ENCODE measurements at regions not wholly inside any gene's neighbourhood (a gene's known extent, or its start where the extent isn't known, plus 50 kb on each side); places are given as distances from the start of the nearest gene placed in this dataset.
"Not testable (repeated sequence)": the region's sequence is repeated elsewhere in the genome, so short reads cannot be mapped to it uniquely, and the experiment has no call there.

DNA sequence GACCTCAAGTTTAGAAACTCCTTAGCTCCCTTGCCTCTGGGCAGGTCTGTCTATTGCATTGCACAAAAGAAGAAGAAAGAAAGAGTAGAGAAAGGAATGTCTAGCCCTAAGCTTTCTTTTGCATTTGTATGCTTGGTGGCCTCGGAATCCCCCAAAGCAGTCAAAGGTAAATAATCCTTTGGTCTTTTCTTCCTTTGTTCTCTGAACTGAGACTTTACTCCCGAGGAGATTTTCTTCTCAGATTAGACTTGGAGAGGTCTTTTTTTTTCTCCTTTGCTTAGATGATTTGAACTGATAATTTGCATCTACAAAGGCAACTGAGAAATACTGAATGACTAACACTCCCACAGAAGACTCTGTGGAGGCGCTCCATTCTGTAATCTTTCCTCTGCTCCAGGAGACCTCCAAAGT, 93.2 kb downstream of the AKR1D1 start:
- Histone ChIP-seq H3K9me3 (replicated peaks) (no peaks in the 10 kb centered on the region), H3K4me3 (no peak overlapping the region), H3K4me1 (replicated peaks) (peaks cover 25% of the 10 kb centered on the region), H3K36me3 (no peaks in the 10 kb centered on the region), H3K27me3 (replicated peaks) (no peaks in the 10 kb centered on the region), H3K27ac (peak overlapping the region; percentile 45)
- DNase-seq (ENCODE audit: low read depth in 1 of 2, low spot score in 2 of 2): peak; percentile 50 to 81

DNA sequence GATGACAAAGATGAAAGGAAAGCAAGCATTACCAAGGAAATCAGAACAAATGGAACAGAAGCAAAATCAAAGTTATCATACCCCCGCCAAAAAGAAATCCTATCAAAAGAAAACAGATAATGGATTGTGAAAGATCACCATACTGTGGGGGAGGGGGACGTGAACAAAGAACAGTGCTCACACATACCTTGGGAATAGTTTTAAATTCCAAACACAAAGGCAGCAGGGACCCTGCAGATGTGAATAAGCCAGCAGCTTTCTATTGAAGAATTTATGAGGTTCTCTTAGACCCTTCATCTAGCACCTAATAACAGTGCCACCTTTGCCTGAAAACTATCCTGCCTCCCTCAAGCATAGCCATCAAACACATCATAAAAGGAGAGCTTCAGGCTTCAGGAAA, 94.0 kb downstream of the AKR1D1 start:
- peak overlapping the region; percentile 45; the same call in 1 of the 2 replicates for H3K27ac ChIP-seq
- H3K36me3 ChIP-seq: no peaks in the 10 kb centered on the region
- no peak overlapping the region for H3K4me3 ChIP-seq
- DNase-seq (ENCODE audit: low read depth in 1 of 2, low spot score in 2 of 2): peak in 1 of 2 experiments; percentile 14
- H3K27me3 ChIP-seq (replicated peaks): no peaks in the 10 kb centered on the region
- H3K4me1 ChIP-seq (replicated peaks): peaks cover 25% of the 10 kb centered on the region
- H3K9me3 ChIP-seq (replicated peaks): no peaks in the 10 kb centered on the region

DNA sequence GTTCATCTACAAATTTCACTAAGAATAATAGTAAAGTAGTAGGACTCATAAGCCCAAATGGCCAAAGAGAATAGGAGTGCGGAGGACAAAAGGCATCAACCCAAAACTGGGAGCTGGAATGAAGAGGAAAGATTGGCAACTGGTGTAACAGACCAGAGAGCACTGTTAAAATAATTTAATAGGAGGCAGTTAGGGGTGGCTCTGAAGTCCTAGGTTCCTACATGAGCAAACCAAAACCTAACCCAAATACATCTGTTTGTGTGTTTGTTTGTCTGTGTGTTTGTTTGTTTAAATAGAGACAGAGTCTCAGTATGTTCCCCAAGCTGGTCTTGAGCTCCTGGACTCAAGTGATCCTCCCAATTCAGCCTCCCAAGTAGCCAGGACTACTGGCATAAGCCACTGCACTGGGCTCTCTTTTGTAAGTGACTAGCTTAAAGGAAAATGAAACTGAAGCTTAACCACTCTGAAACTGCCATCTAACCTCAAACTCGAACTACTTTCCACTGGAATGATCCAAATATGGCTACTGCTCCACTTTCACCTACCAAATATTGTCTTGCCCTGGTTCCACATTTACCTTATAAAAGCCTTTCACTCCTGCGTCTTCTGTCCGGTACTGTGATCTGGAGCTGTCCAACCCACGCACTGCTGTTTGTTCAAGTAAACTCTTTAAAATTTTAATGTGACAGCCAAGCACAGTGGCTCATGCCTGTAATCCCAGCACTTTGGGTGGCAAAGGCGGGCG, 94.9 kb downstream of the AKR1D1 start:
- Histone ChIP-seq H3K27ac (no peak overlapping the region), H3K4me1 (replicated peaks) (peaks cover 25% of the 10 kb centered on the region), H3K36me3 (no peaks in the 10 kb centered on the region), H3K4me3 (no peak overlapping the region), H3K9me3 (replicated peaks) (no peaks in the 10 kb centered on the region), H3K27me3 (replicated peaks) (no peaks in the 10 kb centered on the region)
- DNase-seq (ENCODE audit: low read depth in 1 of 2, low spot score in 2 of 2): no peak

DNA sequence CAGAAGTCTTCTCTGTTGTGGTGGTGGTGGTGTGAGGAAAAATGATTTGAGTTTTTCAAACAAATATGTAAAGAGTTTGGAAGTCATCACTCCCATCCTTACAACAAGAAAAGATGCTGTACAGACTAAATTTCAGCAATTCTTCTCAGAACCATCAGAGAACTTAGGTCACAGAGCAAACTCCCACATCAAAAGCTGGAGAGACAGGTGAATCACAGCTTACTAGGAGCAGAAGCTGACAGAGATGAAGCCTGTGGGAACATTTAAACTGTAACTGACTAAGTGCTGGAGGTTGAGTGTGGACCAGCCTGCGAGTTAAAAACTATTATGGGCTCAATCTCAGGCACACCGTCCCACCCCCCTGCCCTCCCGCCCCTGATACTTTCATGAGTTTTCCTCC, 97.3 kb downstream of the AKR1D1 start:
- Histone ChIP-seq H3K9me3 (replicated peaks) (no peaks in the 10 kb centered on the region), H3K27ac (no peak overlapping the region), H3K4me1 (replicated peaks) (peaks cover 22% of the 10 kb centered on the region), H3K27me3 (replicated peaks) (no peaks in the 10 kb centered on the region), H3K36me3 (no peaks in the 10 kb centered on the region), H3K4me3 (no peak overlapping the region)
- no peak for DNase-seq (ENCODE audit: low read depth in 1 of 2, low spot score in 2 of 2)

DNA sequence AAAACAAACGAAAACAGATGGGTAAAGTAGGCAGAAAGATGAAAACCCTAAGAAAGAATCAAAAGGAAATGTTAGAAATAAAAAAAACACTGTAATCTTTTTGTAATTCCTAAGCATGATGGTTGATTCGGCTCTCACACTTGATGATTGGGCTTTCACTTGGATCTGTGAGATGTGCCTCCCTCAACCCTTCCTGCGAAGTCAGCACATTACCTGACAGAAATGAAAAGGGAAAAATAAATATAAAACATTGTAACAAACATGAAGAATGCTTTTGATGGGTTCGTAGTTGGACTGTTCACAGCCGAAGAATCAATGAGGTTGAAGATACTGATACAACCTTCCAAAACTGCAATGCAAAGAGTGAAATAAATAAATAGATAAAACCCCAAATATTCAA, 99.8 kb downstream of the AKR1D1 start:
- no peak overlapping the region for H3K4me3 ChIP-seq
- H3K36me3 ChIP-seq: no peaks in the 10 kb centered on the region
- H3K9me3 ChIP-seq (replicated peaks): no peaks in the 10 kb centered on the region
- no peaks in the 10 kb centered on the region for H3K27me3 ChIP-seq (replicated peaks)
- no peak overlapping the region for H3K27ac ChIP-seq
- no peak for DNase-seq (ENCODE audit: low read depth in 1 of 2, low spot score in 2 of 2)
- peaks cover 3% of the 10 kb centered on the region; the same call in 1 of the 2 replicates for H3K4me1 ChIP-seq (replicated peaks)

DNA sequence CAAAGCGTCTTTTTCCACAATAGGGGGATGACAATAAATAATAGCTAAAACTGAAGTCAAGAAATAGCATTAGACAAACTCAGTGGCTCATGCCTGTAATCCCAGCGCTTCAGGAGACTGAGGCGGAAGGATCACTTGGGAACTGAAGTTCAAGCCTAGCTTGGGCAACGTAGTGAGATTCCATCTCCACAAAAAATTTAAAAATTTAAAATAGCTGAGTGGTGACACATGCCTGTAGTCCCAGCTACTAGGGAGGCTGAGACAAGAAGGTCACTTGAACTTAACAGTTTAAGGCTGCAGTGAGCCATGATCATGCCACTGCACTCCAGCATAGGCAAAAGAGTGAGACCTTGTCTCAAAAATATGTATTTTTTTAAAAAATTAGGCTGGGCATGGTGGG, 107.9 kb downstream of the AKR1D1 start:
- Histone ChIP-seq H3K9me3 (replicated peaks) (peaks cover 8% of the 10 kb centered on the region), H3K4me1 (replicated peaks) (peaks cover 25% of the 10 kb centered on the region), H3K27me3 (replicated peaks) (no peaks in the 10 kb centered on the region), H3K4me3 (no peak overlapping the region), H3K27ac (no peak overlapping the region), H3K36me3 (no peaks in the 10 kb centered on the region)
- no peak for DNase-seq (ENCODE audit: low read depth in 1 of 2, low spot score in 2 of 2)

DNA sequence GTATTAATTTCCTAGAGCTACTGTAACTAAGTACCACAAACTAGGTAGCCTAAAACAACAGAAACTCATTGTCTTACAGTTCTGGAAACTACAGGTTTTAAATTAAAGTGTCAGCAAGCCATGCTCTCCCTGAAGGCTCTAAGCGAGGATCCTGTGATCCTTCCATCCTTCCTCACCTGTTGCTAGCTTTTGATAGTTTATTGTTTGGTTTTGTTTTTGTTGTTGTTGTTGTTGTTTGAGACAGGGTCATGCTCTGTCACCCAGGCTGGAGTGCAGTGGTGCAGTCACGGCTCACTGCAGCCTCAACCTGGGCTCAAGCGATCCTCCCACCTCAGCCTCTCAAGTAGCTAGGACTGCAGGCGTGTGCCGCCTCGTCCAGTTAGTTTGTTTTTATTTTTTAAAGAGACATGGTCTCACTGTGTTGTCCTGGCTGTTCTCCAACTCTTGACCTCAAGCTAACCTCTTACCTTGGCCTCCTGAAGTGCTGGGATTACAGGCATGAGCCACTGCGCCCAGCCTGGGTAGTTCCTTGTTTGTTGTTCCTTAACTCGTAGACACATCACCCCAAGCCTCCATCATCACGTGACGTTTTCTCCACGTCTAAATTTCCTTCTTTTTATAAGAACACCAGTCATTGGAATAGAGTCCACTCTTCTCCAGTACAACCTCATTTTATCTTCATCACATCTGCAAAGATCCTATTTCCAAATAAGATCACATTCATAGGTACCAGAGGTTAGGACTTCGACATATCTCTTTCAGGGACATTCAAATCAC, 109.1 kb downstream of the AKR1D1 start:
- Histone ChIP-seq H3K9me3 (replicated peaks) (peaks cover 8% of the 10 kb centered on the region), H3K27ac (peak overlapping the region; percentile 98), H3K27me3 (replicated peaks) (no peaks in the 10 kb centered on the region), H3K4me1 (replicated peaks) (peaks cover 25% of the 10 kb centered on the region), H3K36me3 (no peaks in the 10 kb centered on the region), H3K4me3 (no peak overlapping the region)
- no peak for DNase-seq (ENCODE audit: low read depth in 1 of 2, low spot score in 2 of 2)

DNA sequence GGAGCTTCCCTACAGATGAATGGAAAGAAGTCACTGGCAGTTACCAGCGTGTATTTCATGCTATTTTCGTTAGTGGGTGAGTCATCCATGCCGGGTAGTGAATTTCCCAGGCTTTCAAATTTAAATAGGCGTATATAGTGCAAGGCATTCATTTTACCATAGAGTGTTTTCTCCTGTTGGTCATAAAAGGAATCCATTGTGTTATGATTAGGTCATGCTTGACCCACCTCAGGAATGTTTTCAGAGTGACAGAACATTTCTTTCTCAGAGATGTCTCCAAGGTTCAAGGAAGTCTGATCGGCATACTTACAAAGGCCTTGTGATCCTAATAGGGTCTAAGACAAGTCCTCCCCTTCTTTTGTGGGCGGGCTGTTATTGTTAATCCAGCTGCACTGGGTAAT, 110.7 kb downstream of the AKR1D1 start:
- peak overlapping the region; percentile 98 for H3K27ac ChIP-seq
- peaks cover 25% of the 10 kb centered on the region for H3K4me1 ChIP-seq (replicated peaks)
- DNase-seq (ENCODE audit: low read depth in 1 of 2, low spot score in 2 of 2): peak; percentile 75 to 93
- H3K36me3 ChIP-seq: no peaks in the 10 kb centered on the region
- no peaks in the 10 kb centered on the region for H3K27me3 ChIP-seq (replicated peaks)
- H3K4me3 ChIP-seq: no peak overlapping the region
- H3K9me3 ChIP-seq (replicated peaks): peaks cover 8% of the 10 kb centered on the region

DNA sequence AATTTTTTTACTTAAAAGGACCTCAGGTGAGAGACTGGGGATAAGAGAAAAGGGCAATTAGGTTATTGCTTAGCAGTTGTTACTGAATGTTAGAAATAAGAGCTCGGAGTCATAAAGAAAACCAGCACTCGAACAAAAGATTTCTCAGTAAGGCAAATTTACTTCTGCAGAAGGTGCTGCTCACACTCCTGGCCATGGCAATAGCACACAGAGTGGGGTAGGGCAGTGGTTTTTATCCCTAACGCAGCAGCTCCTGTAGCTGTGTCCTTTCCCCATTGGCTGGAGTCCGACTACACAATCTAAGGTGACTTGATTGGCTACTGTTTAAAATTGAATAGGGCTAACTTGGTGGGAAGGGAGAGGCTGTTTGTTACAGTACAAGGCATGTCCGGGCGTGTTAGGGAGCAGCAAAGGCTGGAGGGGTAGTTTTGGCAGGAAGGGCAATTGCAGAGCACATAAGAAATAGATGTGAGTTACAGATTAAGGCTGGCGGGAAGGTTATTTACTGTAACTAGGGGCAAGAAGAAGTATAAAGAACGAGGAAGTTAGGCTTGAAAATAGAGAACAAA, 112.1 kb downstream of the AKR1D1 start:
- Histone ChIP-seq H3K4me1 (replicated peaks) (peaks cover 25% of the 10 kb centered on the region), H3K9me3 (replicated peaks) (peaks cover 8% of the 10 kb centered on the region), H3K36me3 (no peaks in the 10 kb centered on the region), H3K27me3 (replicated peaks) (no peaks in the 10 kb centered on the region), H3K27ac (peak overlapping the region; percentile 98), H3K4me3 (no peak overlapping the region)
- no peak for DNase-seq (ENCODE audit: low read depth in 1 of 2, low spot score in 2 of 2)

DNA sequence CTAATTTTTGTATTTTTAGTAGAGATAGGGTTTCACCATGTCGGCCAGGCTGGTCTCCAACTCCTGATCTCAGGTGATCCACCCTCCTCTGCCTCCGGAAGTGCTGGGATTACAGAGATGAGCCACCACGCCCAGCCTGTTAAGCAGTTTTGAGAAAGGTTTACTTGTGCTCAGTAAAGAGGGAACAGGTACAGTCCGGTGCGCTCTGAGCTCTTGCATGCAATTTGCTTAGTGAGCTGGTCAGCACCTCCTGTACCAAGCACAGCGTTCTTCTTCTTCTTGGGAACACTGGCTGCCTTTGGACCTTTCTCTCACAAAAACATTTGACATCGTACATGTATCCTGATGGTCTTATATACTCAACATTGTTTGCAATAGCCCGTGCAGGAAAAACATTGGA, 118.3 kb downstream of the AKR1D1 start:
- Histone ChIP-seq H3K4me1 (replicated peaks) (no peaks in the 10 kb centered on the region), H3K9me3 (replicated peaks) (0 out of 2 replicates have a peak, but pooled peaks cover 2% of the 10 kb centered on the region), H3K4me3 (no peak overlapping the region), H3K36me3 (no peaks in the 10 kb centered on the region), H3K27ac (no peak overlapping the region), H3K27me3 (replicated peaks) (no peaks in the 10 kb centered on the region)
- DNase-seq (ENCODE audit: low read depth in 1 of 2, low spot score in 2 of 2): no peak

DNA sequence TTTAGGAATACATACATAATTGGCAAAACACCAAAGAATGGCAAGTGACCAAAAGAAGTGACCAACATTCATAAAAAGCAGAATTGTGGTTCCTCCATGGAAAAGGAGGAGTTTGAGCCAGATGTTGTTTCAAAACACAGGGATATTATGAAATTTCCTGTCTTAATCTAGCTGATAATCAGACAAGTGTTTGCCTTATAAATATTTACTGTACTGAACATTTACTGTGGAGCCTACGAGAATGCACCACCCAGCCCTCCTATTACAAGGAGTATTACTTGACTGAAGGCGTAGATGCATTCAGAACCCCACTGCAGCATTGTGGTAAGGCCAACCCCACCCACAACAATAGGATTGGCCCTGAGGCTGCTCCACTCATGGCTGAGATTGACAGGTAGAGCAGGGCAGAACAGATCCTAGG, 118.9 kb downstream of the AKR1D1 start:
- Histone ChIP-seq H3K9me3 (replicated peaks) (0 out of 2 replicates have a peak, but pooled peaks cover 2% of the 10 kb centered on the region), H3K4me1 (replicated peaks) (no peaks in the 10 kb centered on the region), H3K27ac (no peak overlapping the region), H3K4me3 (no peak overlapping the region), H3K27me3 (replicated peaks) (no peaks in the 10 kb centered on the region), H3K36me3 (no peaks in the 10 kb centered on the region)
- no peak for DNase-seq (ENCODE audit: low read depth in 1 of 2, low spot score in 2 of 2)

DNA sequence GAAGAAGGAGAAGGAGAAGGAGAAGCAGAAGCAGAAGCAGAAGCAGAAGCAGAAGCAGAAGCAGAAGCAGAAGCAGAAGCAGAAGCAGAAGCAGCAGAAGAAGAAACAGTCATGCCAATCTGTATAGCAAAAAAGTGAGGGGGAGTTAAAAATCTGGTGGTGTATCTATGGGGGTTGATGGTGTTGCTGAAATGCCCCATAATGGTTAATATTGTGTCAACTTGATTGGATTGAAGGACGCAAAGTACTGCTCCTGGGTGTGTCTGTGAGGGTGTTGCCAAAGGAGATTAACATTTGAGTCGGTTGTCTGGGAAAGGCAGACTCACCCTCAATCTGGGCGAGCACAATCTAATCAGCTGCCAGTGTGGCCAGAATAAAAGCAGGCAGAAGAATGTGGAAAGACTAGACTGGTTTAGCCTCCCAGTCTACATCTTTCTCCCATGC, 120.3 kb downstream of the AKR1D1 start:
- not testable (repeated sequence) for H3K4me3 ChIP-seq; H3K36me3 ChIP-seq; H3K27me3 ChIP-seq (replicated peaks); H3K4me1 ChIP-seq (replicated peaks); DNase-seq (ENCODE audit: low read depth in 1 of 2, low spot score in 2 of 2); H3K9me3 ChIP-seq (replicated peaks); H3K27ac ChIP-seq

DNA sequence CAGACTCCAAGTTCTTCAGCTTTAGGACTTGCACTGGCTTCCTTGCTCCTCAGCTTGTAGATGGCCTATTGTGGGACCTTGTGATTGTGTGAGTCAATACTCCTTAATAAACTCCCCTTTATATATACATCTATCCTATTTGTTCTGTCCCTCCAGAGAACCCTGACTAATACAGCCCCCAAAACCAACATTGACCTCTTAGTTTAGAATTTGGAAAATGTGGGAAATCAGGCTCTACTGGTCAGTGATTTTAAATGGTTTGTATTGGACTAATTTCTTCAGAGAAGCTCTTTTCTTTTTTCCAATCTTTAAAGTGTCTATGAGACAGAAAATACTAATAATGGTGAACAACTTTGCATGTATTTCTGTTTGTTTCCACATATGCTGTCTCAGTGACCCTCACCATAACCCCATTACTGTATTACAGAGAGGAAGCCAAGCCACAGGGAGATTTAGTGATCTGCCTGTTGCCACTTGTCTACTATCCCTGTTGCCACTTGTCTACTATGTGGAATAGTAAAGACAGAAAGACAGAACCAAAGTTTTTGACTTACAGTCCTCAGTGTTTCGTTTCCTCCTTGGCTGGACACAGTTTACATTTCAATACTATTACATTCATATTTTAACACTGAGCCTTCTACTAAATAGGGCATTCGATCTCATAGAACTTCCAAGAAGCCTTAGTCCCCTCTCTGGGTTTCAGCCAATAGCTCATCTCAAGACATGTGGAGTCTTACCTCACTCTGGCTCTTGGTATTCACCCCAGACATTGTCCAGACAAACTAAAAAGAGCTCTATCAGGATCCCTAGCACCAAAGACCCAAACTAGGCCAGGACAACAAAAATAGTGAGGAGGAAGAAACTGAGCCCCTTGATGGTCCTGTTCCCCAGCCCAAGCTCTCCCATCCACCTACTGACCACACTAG, 121.0 kb downstream of the AKR1D1 start:
- DNase-seq (ENCODE audit: low read depth in 1 of 2, low spot score in 2 of 2): no peak
- H3K4me1 ChIP-seq (replicated peaks): no peaks in the 10 kb centered on the region
- H3K27me3 ChIP-seq (replicated peaks): no peaks in the 10 kb centered on the region
- no peak overlapping the region for H3K4me3 ChIP-seq
- H3K36me3 ChIP-seq: no peaks in the 10 kb centered on the region
- H3K9me3 ChIP-seq (replicated peaks): 0 out of 2 replicates have a peak, but pooled peaks cover 2% of the 10 kb centered on the region
- no peak overlapping the region for H3K27ac ChIP-seq

Measured in SJSA1 (cell line).